EH (cell line): ENCODE measurements at regions not wholly inside any gene's neighbourhood (a gene's known extent, or its start where the extent isn't known, plus 50 kb on each side); places are given as distances from the start of the nearest gene placed in this dataset.
"Not testable (repeated sequence)": the region's sequence is repeated elsewhere in the genome, so short reads cannot be mapped to it uniquely, and the experiment has no call there.

Experiments used
- DNase-seq: peaks from one replicate; pipeline ENCODE4 v3.0.0-alpha.2; 2015; ENCODE audit warnings: low read depth

DNA sequence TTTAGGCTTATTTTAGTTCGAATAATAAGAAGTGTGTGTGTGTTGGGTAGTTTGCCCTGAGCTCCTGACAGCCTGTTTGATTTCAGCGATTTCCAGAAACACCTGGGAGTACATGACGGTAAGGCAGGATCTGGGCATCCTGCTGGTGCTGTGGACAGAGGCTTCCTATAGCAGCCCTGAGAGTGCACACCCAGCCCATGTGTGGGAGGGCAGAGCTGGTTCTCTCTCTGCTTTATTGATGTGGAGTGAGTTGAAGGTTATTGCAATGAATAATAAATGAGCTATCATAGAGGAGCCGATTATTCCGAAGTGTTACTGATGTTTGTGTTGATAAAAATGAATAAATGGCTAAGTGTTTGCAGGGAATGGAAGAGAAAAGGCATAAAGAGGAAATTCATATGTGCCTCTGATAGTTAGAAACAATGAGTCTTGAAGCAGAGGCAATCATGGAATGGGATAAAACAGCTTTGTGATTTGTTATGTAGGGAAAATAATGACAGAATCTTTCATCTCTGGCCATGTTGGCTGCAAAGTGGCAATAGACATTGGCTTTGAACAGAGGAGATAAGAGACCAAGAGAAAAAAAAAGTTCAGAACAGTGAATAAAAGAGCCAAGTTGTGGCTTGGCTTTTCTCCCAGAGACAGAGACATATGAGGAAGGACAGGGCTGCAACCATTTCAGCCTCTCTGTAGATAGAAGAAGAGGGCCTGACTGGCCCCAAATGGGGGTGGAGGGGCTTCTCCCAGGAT lies 166.2 kb upstream of the CHD6 start:
- no peak for DNase-seq

DNA sequence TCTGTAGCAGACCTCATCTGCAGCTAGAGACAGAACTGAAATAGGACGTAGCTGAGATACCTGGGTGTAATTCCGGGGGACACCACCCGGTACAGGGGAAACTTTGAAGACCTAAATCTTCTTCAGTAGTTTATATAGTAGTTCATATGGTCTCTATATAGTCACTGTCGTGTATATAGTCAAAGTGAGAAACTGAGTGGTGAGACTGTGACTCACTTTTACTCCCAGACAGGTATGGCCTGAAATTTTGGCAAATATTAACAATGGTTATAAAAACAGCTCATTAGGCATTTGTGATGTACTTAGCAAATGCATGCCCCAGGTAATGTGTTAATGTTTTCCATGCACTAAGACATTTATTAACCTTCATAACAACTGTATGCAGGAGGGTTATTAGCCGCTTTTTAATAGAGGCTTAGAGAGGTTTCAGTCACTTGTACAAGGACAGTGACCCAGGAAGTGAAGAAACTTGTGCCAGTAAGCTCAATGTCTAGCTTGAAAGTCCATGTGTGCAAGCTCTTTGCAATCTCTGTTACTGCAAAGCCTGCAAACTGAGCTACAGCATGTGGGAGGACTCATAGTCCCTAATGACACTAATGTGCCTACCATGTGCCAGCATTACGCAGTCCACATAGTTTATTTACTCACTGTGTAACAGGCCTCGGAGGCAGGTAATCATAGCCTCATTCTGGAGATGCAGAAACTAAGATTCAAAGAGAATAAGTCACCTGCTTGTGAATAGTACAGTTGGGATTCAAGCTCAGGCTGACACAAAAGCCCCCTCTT lies 165.4 kb upstream of the CHD6 start:
- no peak for DNase-seq

DNA sequence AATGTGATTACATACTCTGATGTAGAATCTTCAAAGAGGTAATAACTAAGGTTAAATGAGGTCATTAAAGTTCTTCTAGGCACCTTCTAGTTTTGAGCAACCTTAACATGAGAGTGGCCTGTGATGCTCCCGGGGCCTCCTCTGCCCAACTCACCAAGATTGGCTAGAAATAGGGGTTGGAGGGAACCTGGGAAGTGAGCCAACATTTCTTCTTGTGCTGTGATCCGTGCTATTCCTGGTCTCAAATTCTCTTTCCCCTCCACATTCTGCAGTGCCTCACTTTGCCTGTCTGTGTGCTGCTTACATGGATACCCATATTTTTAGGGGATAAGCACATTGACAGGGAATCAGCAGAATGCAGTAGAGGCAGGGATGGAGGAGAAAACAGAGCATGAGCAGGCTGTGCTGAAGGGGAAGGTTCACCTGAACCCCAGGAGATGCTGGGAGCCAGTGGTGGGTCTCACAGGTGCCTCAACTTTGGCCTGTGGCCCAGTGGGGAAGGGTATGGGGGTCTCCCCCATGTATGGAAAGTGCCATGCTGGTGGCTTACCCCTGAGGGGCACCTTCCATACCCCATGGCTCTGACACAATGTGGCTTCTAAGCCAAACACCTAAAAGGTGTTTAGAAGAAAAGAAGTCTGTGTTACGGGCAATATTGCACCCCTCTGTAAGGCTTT lies 164.7 kb upstream of the CHD6 start:
- DNase-seq: no peak

DNA sequence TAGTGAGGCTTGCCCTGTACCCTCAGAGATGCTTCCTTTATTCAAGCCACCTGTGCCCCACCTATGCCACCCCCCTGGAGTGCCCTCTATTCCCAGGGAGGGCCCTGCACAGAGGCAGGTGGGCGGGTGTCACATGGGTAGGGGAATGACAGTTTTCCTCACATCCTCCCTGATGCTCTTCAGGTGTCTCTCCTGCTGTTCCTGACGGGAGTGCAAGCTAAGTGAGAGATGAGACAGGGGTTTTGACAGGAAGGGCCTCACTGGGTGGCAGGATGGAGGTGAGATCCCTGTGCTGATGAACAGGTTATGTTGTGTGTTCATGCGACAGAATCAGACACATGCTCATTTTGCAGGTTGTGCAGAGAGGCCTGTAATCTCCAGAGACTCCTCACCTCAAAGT lies 164.1 kb upstream of the CHD6 start:
- no peak for DNase-seq

GRCh38 chr20:41776421-41776820 lies 158.2 kb upstream of the CHD6 start:
- no peak for DNase-seq

GRCh38 chr20:41774291-41774690 lies 156.1 kb upstream of the CHD6 start:
- DNase-seq: no peak

- DNase-seq: no peak
Measured at GRCh38 chr20:41770965-41771364, 152.8 kb upstream of the CHD6 start.

GRCh38 chr20:41770427-41770826 lies 152.2 kb upstream of the CHD6 start:
- DNase-seq: no peak

DNA sequence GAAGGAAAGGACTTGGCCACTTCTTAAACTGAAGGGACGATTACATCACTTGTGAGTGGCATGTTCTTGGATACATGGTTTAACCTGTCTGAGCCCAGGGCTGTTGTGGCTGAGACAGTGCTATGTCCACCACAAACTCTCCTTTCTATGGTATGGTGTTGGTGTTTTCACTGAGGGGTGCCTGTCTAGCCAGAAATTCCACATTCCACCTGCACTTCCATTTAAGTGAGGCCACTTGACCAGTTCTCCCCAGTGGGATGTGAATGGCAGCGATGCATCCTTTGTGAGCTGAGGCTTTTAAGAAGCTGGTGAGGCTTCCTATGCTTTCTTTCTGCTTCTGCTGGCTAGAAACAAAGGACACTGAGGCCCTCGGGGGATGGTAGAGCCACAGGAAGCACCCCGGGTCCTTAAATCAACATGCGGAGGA lies 151.4 kb upstream of the CHD6 start:
- no peak for DNase-seq

- no peak for DNase-seq
Measured at GRCh38 chr20:41750137-41750536, 132.0 kb upstream of the CHD6 start.

GRCh38 chr20:41748756-41749582 lies 130.8 kb upstream of the CHD6 start:
- DNase-seq: no peak

DNA sequence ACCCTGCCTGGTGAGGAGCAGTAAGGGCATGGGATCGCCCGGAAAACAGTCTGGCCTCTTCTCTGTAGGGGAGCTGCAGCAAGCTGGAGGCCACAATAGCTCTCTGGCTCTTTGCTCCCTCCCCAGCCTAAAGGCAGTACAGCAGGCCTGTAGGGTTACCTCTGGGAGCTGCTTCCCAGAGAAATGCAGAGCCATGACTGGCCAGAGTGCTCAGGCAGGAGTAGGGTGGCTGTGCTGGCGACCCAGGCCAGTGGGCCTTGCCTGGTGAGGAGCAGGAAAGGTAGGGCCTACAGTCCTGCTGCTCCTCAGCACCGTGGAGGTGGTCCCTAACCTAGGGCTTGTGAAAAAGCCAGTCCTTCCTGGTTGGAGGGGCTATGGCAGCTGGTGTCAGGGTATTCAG lies 129.9 kb upstream of the CHD6 start:
- DNase-seq: no peak

DNA sequence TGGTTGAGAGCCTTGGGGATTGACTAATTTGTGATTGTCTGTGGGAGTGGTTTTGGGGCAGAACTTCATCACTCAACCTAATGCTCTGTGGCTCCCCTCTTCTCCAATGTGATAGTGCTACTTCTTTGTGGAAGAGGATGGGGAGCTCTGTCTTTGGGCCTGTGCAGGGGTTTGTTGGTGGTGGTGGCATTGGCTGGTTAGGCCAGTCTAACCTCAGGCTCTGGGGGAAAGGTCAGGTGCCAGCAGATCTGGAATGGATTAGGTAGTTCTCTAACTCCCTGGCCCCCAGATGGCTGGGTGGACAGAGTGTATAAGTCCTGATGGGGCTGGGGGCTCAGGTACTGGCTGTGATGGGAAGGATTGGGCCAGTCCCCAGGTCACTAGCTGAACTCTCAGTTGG lies 129.0 kb upstream of the CHD6 start:
- no peak for DNase-seq

GRCh38 chr20:41746635-41747034 lies 128.5 kb upstream of the CHD6 start:
- no peak for DNase-seq

DNA sequence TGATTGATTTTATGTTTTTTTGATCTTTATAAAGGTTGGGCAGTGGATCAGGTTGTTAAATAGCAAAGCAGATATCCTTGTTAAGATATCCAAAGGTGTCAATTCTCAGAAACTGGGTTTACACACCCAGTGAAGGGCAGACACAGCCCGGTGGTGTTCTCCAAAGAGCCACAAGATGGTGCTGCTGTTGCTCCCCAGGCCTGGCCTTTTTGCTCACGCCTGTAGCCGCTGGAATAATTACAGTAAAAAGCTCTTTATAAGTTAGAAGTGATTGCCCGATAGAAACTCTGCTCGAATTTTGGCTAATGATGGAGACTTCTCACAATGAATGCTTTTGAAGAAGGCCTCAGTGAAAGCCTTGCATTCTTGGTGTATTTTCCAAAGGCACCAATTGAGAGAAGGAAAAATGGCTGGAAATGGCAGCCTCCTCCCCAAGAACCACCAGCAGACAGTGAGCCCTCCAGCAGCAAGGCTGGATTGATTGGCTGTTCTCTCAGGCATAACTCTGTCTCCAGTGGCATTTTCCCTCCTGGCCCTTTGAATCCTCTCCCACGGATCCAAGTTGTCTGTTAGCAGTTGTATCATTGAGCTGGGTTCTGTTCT lies 120.5 kb upstream of the CHD6 start:
- peak; percentile 54 for DNase-seq

- no peak for DNase-seq
Measured at GRCh38 chr20:41735949-41736348, 117.8 kb upstream of the CHD6 start.

- DNase-seq: peak; percentile 51
Measured at GRCh38 chr20:41734506-41734945, 116.3 kb upstream of the CHD6 start.

DNA sequence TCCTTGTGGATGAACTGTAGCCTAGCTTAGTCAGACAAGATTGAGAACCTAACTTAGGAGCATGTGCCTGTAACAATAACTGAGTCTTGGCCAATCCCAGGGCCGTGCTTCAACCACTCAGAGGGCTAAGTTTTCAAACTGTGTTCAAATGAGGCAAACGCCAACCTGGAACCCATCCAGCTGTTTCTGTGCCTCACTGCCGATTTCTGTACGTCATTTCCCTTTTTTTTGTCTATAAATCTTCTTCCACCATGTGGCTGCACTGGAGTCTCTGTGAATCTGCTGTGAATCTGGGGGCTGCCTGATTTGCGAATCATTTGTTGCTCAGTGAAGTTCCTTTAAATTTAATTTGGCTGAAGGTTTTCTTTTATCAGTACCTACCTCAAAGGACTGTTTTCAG lies 115.0 kb upstream of the CHD6 start:
- peak; percentile 10 for DNase-seq

GRCh38 chr20:41731198-41731597 lies 113.0 kb upstream of the CHD6 start:
- DNase-seq: not testable (repeated sequence)

GRCh38 chr20:41727681-41728080 lies 109.5 kb upstream of the CHD6 start:
- not testable (repeated sequence) for DNase-seq

GRCh38 chr20:41726727-41727126 lies 108.5 kb upstream of the CHD6 start:
- DNase-seq: no peak

DNA sequence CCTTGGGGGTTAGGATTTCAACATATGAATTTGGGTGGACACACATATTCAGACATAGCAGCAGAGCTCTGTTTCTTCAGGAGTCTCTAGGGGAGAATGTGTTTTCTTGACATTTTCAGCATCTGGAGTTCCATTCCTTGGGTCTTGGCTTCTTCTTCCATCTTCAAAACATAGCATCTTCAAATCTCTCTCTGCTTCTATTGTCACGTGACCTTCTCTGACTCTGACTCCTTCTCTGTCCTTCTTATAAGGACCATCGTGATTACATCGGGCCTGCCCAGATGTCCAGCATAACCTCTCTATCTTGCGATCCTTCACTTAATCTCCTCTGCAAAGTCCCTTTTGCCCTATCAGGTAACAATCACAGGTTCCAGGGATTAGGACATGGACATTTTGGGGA lies 101.0 kb upstream of the CHD6 start:
- no peak for DNase-seq
